Neural progenitor cell (in vitro differentiated cells): ENCODE measurements at regions not wholly inside any gene's neighbourhood (a gene's known extent, or its start where the extent isn't known, plus 50 kb on each side); places are given as distances from the start of the nearest gene placed in this dataset.
"Not testable (repeated sequence)": the region's sequence is repeated elsewhere in the genome, so short reads cannot be mapped to it uniquely, and the experiment has no call there.

Source experiments
- DNase-seq: peaks from one replicate; pipeline ENCODE4 v3.0.0-alpha.2; 2016; ENCODE audit warnings: low spot score
- H2AFZ ChIP-seq: fragments of 200-600 bp; sonication (generic); replicated peaks from 2 replicates; pipeline ENCODE4 v1.6.1; 2016; ENCODE audit warnings: antibody characterized with exemption
- H3F3A ChIP-seq: fragments of 200-600 bp; sonication (generic); 2 replicates; pipeline ENCODE4 v1.6.1; 2016; ENCODE audit warnings: antibody characterized with exemption, low read depth
- H3K27ac ChIP-seq: fragments of 200-600 bp; sonication (generic); 2 replicates; pipeline ENCODE4 v1.5.1; 2016; ENCODE audit warnings: mild to moderate bottlenecking
- H3K27me3 ChIP-seq: fragments of 200-600 bp; sonication (generic); 2 replicates; pipeline ENCODE4 v1.6.1; 2016; ENCODE audit warnings: mild to moderate bottlenecking, moderate library complexity
- H3K36me3 ChIP-seq: fragments of 200-600 bp; sonication (generic); 2 replicates; pipeline ENCODE4 v1.5.1; 2016
- H3K4me1 ChIP-seq: fragments of 200-600 bp; sonication (generic); 2 replicates; pipeline ENCODE4 v1.6.1; 2016; ENCODE audit warnings: mixed run types
- H3K4me2 ChIP-seq: fragments of 200-600 bp; sonication (generic); 2 replicates; pipeline ENCODE4 v1.6.1; 2016
- H3K4me3 ChIP-seq: fragments of 200-600 bp; sonication (generic); 2 replicates; pipeline ENCODE4 v1.5.1; 2016
- H3K79me2 ChIP-seq: fragments of 200-600 bp; sonication (generic); 2 replicates; pipeline ENCODE4 v1.6.1; 2016; ENCODE audit warnings: low read depth
- H3K9ac ChIP-seq: fragments of 200-600 bp; sonication (generic); 2 replicates; pipeline ENCODE4 v1.6.1; 2016
- H3K9me3 ChIP-seq: fragments of 200-600 bp; sonication (generic); 2 replicates; pipeline ENCODE4 v1.5.1; 2016; ENCODE audit warnings: low read depth
- H4K20me1 ChIP-seq: fragments of 200-600 bp; sonication (generic); 2 replicates; pipeline ENCODE4 v1.6.1; 2016; ENCODE audit warnings: low read depth
- H3K27ac Mint-ChIP-seq: 3 replicates; pipeline ENCODE4 v1.8.0; 2021; ENCODE audit warnings: mixed read lengths
- H3K27me3 Mint-ChIP-seq: 2 replicates; pipeline ENCODE4 v1.8.0; 2022; ENCODE audit warnings: low read depth, mild to moderate bottlenecking, inconsistent platforms, moderate library complexity, mixed read lengths; ENCODE audit not compliant: insufficient read depth
- H3K36me3 Mint-ChIP-seq: 3 replicates; pipeline ENCODE4 v1.8.0; 2021; ENCODE audit warnings: mixed read lengths
- H3K4me1 Mint-ChIP-seq: 3 replicates; pipeline ENCODE4 v1.8.0; 2021; ENCODE audit warnings: mixed read lengths
- H3K4me3 Mint-ChIP-seq: 3 replicates; pipeline ENCODE4 v1.8.0; 2021; ENCODE audit warnings: mild to moderate bottlenecking, moderate library complexity, mixed read lengths
- H3K9me3 Mint-ChIP-seq: 3 replicates; pipeline ENCODE4 v1.8.0; 2020; ENCODE audit warnings: mixed read lengths
- CTCF ChIP-seq: fragments of 200-600 bp; sonication (generic); IDR thresholded peaks from 2 replicates; pipeline ENCODE4 v1.5.1; 2017; ENCODE audit warnings: antibody characterized with exemption, mild to moderate bottlenecking
- EZH2 ChIP-seq: fragments of 200-600 bp; sonication (generic); IDR thresholded peaks from 2 replicates; pipeline ENCODE4 v1.6.1; 2017; ENCODE audit warnings: antibody characterized with exemption, mild to moderate bottlenecking, moderate library complexity
- EZH2phosphoT487 ChIP-seq: fragments of 200-600 bp; sonication (generic); IDR thresholded peaks from 2 replicates; pipeline ENCODE4 v1.6.1; 2017; ENCODE audit warnings: antibody characterized with exemption

- H3K4me1 Mint-ChIP-seq, result no peaks in the 10 kb centered on the region
- H3K27me3 ChIP-seq, result no peaks in the 10 kb centered on the region
- TF ChIP-seq EZH2phosphoT487, result no peak
- no peak for TF ChIP-seq CTCF
- no peak for TF ChIP-seq EZH2
Measured at GRCh38 chr11:92002568-92002967, 222.1 kb upstream of the FAT3 start.

GRCh38 chr11:91998481-91998880 lies 226.1 kb upstream of the FAT3 start:
- Histone ChIP-seq H3K36me3 (no peaks in the 10 kb centered on the region), H3K27me3 (no peaks in the 10 kb centered on the region), H3K9me3 (no peaks in the 10 kb centered on the region), H3K4me3 (no peak overlapping the region), H3K4me1 (no peaks in the 10 kb centered on the region), H3K27ac (no peak overlapping the region), H3K79me2 (no peaks in the 10 kb centered on the region), H3F3A (no peaks in the 10 kb centered on the region), H4K20me1 (no peaks in the 10 kb centered on the region), H3K4me2 (no peak overlapping the region), H3K9ac (no peak overlapping the region), H2AFZ (no peak overlapping the region)
- no peaks in the 10 kb centered on the region for H3K9me3 Mint-ChIP-seq
- no peak overlapping the region for H3K27ac Mint-ChIP-seq
- H3K4me1 Mint-ChIP-seq, result no peaks in the 10 kb centered on the region
- DNase-seq, result no peak
- no peak for TF ChIP-seq CTCF
- TF ChIP-seq EZH2, result no peak
- TF ChIP-seq EZH2phosphoT487, result no peak
- no peaks in the 10 kb centered on the region for H3K27me3 Mint-ChIP-seq
- no peaks in the 10 kb centered on the region for H3K36me3 Mint-ChIP-seq
- no peak overlapping the region for H3K4me3 Mint-ChIP-seq

More at GRCh38 chr11:92002568-92002967, 222.1 kb upstream of the FAT3 start:
- Histone ChIP-seq H3K4me3 (no peak overlapping the region), H3K9ac (no peak overlapping the region), H3K4me2 (no peak overlapping the region), H3K9me3 (no peaks in the 10 kb centered on the region), H4K20me1 (no peaks in the 10 kb centered on the region), H3F3A (no peaks in the 10 kb centered on the region), H3K27ac (no peak overlapping the region), H3K79me2 (no peaks in the 10 kb centered on the region), H3K36me3 (no peaks in the 10 kb centered on the region), H3K4me1 (no peaks in the 10 kb centered on the region), H2AFZ (no peak overlapping the region)
- H3K27me3 Mint-ChIP-seq, result no peaks in the 10 kb centered on the region
- no peak for DNase-seq
- no peaks in the 10 kb centered on the region for H3K36me3 Mint-ChIP-seq
- H3K27ac Mint-ChIP-seq, result no peak overlapping the region
- no peak overlapping the region for H3K4me3 Mint-ChIP-seq
- H3K9me3 Mint-ChIP-seq, result no peaks in the 10 kb centered on the region

GRCh38 chr11:91997226-91997625 lies 227.4 kb upstream of the FAT3 start:
- Histone ChIP-seq H2AFZ (no peak overlapping the region), H3K9me3 (no peaks in the 10 kb centered on the region), H3K9ac (no peak overlapping the region), H3F3A (no peaks in the 10 kb centered on the region), H3K4me2 (no peak overlapping the region), H3K36me3 (no peaks in the 10 kb centered on the region), H4K20me1 (no peaks in the 10 kb centered on the region), H3K27me3 (no peaks in the 10 kb centered on the region), H3K4me1 (no peaks in the 10 kb centered on the region), H3K27ac (no peak overlapping the region), H3K79me2 (no peaks in the 10 kb centered on the region), H3K4me3 (no peak overlapping the region)
- H3K36me3 Mint-ChIP-seq, result no peaks in the 10 kb centered on the region
- no peaks in the 10 kb centered on the region for H3K27me3 Mint-ChIP-seq
- H3K4me1 Mint-ChIP-seq, result no peaks in the 10 kb centered on the region
- TF ChIP-seq EZH2phosphoT487, result no peak
- TF ChIP-seq EZH2, result no peak
- TF ChIP-seq CTCF, result no peak
- DNase-seq, result no peak
- H3K27ac Mint-ChIP-seq, result no peak overlapping the region
- no peak overlapping the region for H3K4me3 Mint-ChIP-seq
- H3K9me3 Mint-ChIP-seq, result no peaks in the 10 kb centered on the region

- no peaks in the 10 kb centered on the region for H3K9me3 Mint-ChIP-seq
- H3K27ac Mint-ChIP-seq, result no peak overlapping the region
- no peaks in the 10 kb centered on the region for H3K36me3 Mint-ChIP-seq
- H3K4me3 ChIP-seq, result no peak overlapping the region
- no peak for DNase-seq
- H3K27me3 Mint-ChIP-seq, result no peaks in the 10 kb centered on the region
- no peaks in the 10 kb centered on the region for H4K20me1 ChIP-seq
- H3K4me2 ChIP-seq, result no peak overlapping the region
- H3K27ac ChIP-seq, result no peak overlapping the region
- H3K4me1 Mint-ChIP-seq, result no peaks in the 10 kb centered on the region
- H3K9ac ChIP-seq, result no peak overlapping the region
- H3K79me2 ChIP-seq, result no peaks in the 10 kb centered on the region
- H3K4me3 Mint-ChIP-seq, result no peak overlapping the region
- H3K9me3 ChIP-seq, result no peaks in the 10 kb centered on the region
- H3K36me3 ChIP-seq, result no peaks in the 10 kb centered on the region
- H3K27me3 ChIP-seq, result no peaks in the 10 kb centered on the region
- no peak for TF ChIP-seq EZH2
- TF ChIP-seq EZH2phosphoT487, result no peak
- no peak for TF ChIP-seq CTCF
- no peaks in the 10 kb centered on the region for H3K4me1 ChIP-seq
- H2AFZ ChIP-seq, result no peak overlapping the region
- no peaks in the 10 kb centered on the region for H3F3A ChIP-seq
Measured at GRCh38 chr11:91996526-91996925, 228.1 kb upstream of the FAT3 start.

- not testable (repeated sequence) for H3K9ac ChIP-seq, H3K27me3 Mint-ChIP-seq, H3K9me3 ChIP-seq, H3K4me3 Mint-ChIP-seq, H3K79me2 ChIP-seq, H4K20me1 ChIP-seq, DNase-seq, H3F3A ChIP-seq, H2AFZ ChIP-seq, H3K4me3 ChIP-seq, H3K27ac ChIP-seq, H3K36me3 ChIP-seq, H3K4me2 ChIP-seq, H3K36me3 Mint-ChIP-seq, H3K27ac Mint-ChIP-seq, H3K9me3 Mint-ChIP-seq, H3K27me3 ChIP-seq
- peaks cover 31% of the 10 kb centered on the region for H3K4me1 Mint-ChIP-seq
- H3K4me1 ChIP-seq, result peaks cover 26% of the 10 kb centered on the region
Measured at GRCh38 chr11:91988443-91988842, 236.2 kb upstream of the FAT3 start.
